GM21717 (cell line): ENCODE measurements at regions not wholly inside any gene's neighbourhood (a gene's known extent, or its start where the extent isn't known, plus 50 kb on each side); places are given as distances from the start of the nearest gene placed in this dataset.
A peak's percentile ranks its signal among the peaks of the same experiment; 100 is the strongest.

ENCODE experiments used
- ATAC-seq: cut with Tn5 transposase; IDR thresholded peaks from one replicate; pipeline ENCODE4 v1.9.1; 2021; ENCODE audit warnings: mild to moderate bottlenecking, moderate library complexity; ENCODE audit not compliant: unreplicated experiment

DNA sequence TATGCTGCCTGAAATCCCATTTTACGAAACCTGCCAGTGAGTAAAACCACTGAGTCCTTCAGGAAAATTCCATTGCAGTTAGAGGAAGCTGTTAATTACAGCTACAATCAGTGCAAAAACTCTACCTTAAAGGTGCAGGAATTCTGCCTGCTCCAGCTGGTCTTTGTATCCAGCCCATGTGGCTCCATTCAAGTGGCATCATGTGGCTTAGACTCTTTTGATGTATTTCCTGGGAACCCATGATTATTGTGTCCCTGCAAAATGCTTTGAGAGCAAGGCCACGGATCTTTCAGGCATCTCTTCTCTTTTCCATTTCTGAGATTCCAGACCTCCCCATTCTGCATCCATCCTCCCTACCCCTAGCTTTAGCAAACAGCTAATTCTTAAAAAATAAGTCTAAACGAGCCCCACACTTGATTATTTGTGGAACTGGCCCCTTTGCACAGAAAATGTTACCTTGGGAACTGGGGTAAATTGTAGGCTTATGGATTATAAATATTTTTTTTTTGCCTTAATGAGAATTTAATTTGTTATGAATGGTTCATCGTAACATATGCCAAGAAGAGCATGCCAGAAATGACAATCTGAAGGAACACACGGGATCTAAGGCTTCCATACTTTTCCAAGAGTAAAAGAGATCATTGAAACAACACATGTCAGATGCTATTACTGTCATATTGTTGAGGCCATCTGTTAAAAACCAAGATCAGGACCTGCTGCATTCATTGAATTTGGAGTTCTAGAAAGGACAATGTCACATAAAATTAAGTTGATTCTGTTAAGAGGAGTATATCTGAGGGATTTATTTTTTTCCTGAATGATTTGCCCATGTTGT lies 144.6 kb downstream of the TPH2 start:
- ATAC-seq, result no peak

GRCh38 chr12:72084061-72084460 lies 145.4 kb downstream of the TPH2 start:
- no peak for ATAC-seq

- ATAC-seq, result no peak
Measured at GRCh38 chr12:72084880-72085279, 146.2 kb downstream of the TPH2 start.

DNA sequence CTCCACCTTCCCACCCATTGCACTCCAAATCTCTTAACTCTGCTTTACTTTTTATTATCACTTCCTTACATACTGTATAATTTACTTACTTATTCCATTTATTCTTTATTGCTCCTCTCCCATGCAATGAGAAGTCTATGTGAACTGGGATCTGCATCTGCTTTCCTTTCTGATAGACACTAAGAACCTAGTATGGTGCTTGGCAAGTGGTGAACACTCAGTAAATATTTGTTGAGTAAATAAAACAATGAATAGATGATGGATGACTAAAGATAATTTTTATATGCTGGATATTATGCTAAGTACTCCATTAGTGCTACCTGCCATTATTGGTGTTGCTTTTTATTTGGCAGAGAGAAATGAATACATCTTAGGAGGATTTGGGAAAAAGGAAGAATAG lies 151.0 kb downstream of the TPH2 start:
- ATAC-seq, result no peak

GRCh38 chr12:72093424-72093823 lies 154.8 kb downstream of the TPH2 start:
- ATAC-seq, result no peak

GRCh38 chr12:72093930-72094329 lies 155.3 kb downstream of the TPH2 start:
- no peak for ATAC-seq

DNA sequence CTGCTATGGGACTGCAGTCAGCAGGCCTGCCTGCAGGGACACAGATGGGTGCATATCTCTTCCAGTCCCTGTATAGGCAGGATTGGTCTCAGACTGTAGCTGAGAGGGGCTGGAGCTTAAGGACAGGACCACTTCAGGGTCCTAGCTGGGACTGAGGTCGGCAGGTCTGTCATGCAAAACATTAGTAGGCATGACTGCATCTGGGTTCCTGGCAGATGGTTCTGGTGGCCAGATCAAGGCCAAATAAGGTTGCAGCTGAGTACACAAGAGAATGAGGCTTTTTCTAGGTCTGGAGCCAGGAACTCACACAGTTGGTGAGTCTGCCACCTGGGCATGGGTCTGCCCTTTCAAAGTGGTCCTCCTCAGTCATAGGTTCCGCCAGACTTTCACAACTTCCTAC lies 155.8 kb downstream of the TPH2 start:
- ATAC-seq, result no peak

DNA sequence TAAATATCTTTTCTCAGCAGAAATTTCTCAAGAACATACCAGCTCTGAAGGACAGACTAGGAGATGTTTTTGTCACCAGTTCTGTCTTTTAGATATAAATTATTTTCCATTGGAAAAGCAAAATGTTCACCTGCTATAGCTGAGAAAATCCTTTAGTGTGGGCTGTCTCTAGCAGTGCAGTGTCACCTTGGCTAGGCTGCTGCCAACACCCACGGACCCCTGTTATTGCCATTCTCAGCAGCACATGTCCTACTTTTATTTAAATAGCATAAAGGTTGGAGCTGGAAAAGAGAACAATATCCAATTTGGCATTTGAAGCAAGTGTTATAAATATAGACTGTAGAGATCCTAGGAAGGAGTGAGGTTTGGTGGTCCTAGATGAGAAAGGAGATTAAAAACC lies 156.4 kb downstream of the TPH2 start:
- no peak for ATAC-seq

DNA sequence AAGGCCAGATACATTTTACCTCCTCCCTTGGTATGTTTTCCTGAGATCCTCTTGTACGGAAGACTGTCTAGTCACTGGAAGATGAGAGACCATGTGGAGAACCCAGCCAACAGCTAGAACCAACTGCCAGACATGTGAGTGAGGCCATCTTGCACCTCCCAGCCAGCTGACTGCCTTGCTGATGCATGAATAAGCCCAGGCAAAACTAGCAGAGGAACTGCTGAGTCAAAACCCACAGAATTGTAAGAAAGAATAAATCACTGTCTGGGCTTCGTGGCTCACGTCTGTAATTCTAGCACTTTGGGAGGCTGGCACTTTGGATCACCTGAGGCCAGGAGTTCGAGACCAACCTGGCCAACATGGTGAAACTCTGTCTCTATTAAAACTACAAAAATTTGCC lies 160.0 kb downstream of the TPH2 start:
- no peak for ATAC-seq

DNA sequence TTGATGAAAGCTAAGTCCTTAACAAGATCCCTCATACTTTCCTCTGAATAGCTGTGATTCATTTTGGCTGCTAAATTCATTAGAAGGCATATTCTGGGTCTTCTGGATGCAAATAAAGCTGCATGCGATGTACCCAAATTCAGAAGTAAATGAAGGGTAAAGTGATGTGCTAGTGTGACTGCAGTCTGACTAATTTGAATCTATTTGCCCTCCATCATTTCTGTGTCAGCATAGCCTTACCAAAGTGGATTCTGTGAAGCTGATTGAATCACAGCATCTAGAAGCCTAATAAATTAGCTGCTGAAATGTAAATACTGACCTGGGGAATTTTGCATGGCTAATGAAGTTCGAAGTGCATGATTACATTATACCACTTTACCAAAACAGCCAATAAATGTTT lies 162.2 kb downstream of the TPH2 start:
- ATAC-seq, result no peak

DNA sequence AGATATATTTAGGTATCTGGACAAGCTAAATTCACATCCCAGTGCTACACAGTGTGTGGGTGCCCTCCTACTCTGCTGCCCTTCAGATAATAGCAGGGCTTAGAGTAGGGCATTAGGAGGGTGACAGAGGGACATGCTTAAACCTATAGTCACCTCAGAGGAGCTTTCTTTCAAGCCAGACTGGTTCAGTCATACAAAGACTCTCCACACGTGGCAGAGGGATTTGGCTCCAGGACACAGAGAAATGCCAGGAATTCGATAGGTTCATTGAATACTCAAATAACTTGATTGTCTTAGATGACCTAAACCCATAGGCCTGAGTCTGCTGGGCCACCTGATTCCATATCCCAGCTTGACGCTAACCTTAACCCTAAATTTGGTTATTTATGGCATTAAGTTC lies 163.5 kb downstream of the TPH2 start:
- ATAC-seq, result no peak

GRCh38 chr12:72105849-72106248 lies 166.3 kb upstream of the TRHDE start:
- no peak for ATAC-seq

GRCh38 chr12:72110937-72111650 lies 161.1 kb upstream of the TRHDE start:
- no peak for ATAC-seq

DNA sequence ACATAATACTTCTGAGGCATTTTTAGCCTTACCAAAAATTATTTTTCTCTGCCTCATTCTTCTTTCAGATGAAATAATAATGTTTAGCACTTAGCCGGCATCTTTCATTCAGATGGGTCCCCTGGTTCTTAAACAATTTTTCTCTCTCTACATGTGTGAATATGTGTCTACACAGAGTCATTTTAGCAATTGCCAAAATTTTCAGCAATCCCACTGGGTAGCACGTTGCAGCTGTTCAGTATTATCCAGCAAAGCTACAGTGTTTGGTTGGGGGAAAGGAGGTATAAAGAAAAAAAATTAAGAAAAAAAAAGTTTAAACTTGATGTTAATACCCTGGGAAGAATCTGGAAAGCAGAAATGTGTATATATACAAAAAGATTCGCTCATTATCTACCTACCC lies 160.5 kb upstream of the TRHDE start:
- no peak for ATAC-seq

GRCh38 chr12:72133497-72134055 lies 138.6 kb upstream of the TRHDE start:
- no peak for ATAC-seq

GRCh38 chr12:72134246-72135020 lies 137.7 kb upstream of the TRHDE start:
- no peak for ATAC-seq

DNA sequence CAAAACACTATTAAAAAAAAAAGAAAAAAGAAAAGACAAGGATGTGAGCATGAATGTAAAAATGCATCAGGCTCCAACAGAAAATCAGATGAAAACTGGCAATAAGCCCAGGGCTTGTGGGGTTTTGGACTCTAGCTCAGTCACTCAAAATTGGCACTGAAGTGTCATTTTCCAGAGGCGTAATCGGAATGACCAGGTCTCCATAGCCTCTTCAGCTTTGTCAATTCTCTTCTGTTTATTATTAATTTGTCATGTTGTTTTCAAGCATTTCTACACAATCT lies 137.2 kb upstream of the TRHDE start:
- ATAC-seq, result no peak

DNA sequence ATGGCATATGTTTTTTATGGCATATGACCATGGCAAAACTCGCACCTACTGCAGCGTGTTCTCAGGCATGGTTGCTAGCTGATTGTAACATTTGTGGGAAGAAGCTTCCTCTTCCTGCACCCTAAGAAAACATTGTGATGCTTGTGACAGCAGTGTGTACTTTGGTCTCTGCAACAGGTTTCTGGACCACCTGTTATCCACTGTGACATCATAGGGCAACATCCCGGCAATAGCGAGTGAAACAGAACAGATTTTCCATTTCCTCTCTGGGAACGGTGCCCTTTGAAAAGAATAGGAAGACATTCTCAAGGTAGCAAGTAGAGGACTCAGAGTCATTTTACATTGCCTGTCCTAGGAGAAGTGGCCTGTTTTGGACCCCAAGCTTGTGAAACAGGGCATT lies 135.4 kb upstream of the TRHDE start:
- no peak for ATAC-seq

- no peak for ATAC-seq
Measured at GRCh38 chr12:72139411-72139810, 132.8 kb upstream of the TRHDE start.

GRCh38 chr12:72141381-72141780 lies 130.8 kb upstream of the TRHDE start:
- ATAC-seq, result peak; percentile 97

GRCh38 chr12:72144553-72144952 lies 127.6 kb upstream of the TRHDE start:
- ATAC-seq, result no peak

DNA sequence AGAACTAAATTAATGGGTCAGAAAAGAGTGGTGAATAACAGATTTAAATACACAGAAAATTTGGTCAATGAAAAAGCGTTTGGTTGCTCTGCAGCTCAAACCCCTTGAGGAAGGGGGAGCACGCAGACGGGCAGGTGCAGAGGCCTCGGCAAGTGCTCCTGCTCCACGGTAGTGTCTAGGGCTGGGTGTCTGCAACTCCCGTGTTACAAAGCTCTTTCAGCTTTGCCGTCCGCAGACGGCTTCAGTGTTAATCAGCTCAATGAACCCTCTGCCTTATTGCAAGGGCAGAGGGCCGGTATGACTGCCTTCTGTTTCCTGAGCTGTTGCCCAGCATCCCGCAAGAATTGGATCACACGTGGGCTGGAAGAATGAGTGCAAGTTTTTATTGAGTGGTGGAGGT lies 125.7 kb upstream of the TRHDE start:
- no peak for ATAC-seq
